ENCODE measurements at regions not wholly inside any gene's neighbourhood (a gene's known extent, or its start where the extent isn't known, plus 50 kb on each side); places are given as distances from the start of the nearest gene placed in this dataset.

DNA sequence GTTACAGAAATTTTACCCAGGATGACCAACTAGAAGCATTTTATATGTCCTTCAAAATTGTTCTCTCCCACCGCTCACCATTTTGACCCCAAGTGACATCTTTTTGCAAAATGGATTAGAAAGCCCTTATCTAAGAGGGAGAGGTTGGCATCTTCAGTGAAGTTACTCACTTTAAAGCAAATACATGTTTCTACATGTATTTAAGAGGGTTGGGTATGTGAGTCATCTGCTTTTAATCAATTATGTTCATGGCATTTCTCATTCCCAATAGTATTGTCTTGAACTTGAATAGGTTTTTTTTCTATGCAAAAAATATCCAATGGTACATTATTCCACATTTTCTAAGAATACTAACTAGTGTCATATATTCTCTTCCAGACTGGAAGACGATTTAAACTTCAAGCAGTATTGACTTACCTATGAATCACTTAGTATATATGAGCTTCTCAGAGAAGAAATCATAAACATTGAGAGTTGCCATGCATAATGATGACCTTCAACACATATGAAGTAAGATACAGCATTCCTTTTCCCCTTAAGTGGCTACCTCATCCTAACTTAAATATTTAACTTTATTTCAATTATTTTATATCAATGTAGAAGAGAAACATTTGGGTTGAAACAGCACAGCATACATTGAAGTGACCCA lies 132.8 kb downstream of the POLR1F start:
- TF ChIP-seq EP300 (IDR thresholded peaks at IDR 0.05) (no peak), POLR2AphosphoS5 (IDR thresholded peaks at IDR 0.05) (no peak), POLR2A (IDR thresholded peaks at IDR 0.05) (no peak)
- TF ChIP-seq, protein P1, sequence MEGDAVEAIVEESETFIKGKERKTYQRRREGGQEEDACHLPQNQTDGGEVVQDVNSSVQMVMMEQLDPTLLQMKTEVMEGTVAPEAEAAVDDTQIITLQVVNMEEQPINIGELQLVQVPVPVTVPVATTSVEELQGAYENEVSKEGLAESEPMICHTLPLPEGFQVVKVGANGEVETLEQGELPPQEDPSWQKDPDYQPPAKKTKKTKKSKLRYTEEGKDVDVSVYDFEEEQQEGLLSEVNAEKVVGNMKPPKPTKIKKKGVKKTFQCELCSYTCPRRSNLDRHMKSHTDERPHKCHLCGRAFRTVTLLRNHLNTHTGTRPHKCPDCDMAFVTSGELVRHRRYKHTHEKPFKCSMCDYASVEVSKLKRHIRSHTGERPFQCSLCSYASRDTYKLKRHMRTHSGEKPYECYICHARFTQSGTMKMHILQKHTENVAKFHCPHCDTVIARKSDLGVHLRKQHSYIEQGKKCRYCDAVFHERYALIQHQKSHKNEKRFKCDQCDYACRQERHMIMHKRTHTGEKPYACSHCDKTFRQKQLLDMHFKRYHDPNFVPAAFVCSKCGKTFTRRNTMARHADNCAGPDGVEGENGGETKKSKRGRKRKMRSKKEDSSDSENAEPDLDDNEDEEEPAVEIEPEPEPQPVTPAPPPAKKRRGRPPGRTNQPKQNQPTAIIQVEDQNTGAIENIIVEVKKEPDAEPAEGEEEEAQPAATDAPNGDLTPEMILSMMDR (IDR thresholded peaks at IDR 0.05): no peak
- no peak for DNase-seq
- no peak for ATAC-seq (ENCODE audit: low FRiP score in 2 of 2)
- Histone ChIP-seq H3K9me3 (no peaks in the 10 kb centered on the region), H3K4me1 (no peaks in the 10 kb centered on the region), H3K27ac (no peak overlapping the region), H3K4me3 (no peak overlapping the region), H3K36me3 (no peaks in the 10 kb centered on the region), H3K27me3 (no peaks in the 10 kb centered on the region)
- 69 to 72% methylated on average over 2 of the region's 2 CpGs for WGBS, 2 donors

DNA sequence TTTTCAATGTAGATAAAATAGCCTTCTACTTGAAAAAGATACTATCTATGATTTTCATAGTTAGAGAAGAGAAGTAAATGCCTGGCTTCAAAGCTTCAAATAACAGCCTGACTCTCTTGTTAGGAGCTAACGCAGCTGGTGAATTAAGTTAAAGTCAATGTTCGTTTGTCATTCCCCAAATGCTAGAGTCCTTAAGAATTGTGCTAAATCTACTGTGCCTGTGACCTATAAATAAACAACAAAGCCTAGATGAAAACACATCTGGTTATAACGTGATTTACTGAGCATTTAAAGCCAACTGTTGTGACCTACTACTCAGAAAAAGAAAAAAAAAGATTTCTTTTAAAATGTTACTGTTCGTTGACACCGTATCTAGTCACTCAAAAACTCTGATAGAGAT lies 134.7 kb downstream of the POLR1F start:
- H3K4me3 ChIP-seq: no peak overlapping the region

DNA sequence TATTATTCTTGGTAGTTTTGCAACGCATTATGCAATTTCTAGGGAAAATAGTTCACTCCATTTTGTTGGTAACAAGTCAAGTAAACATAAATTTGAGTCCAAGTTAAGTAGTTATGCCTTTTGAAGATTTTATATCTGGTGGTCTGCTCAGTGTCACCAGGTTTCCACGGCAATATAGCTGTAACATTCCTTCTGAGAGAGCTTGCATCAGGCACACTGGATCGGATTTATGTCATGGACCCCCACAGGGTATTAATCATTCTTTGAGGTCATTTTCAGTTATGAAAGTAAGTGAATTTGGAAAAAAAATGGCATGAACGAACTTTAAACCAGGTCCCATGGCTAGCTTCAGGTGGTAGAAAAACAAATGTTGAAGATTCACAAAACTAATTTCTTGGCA lies 136.3 kb downstream of the POLR1F start:
- Histone ChIP-seq H3K9me3 (no peaks in the 10 kb centered on the region), H3K36me3 (no peaks in the 10 kb centered on the region), H3K4me1 (no peaks in the 10 kb centered on the region), H3K27me3 (no peaks in the 10 kb centered on the region), H3K4me3 (no peak overlapping the region), H3K27ac (no peak overlapping the region)
- DNase-seq (no peak), ATAC-seq (ENCODE audit: low FRiP score in 2 of 2) (no peak)
- 62 to 66% methylated on average over 4 of the region's 4 CpGs for WGBS, 2 donors
- TF ChIP-seq, protein P1 (IDR thresholded peaks at IDR 0.05): no peak
- TF ChIP-seq POLR2A (IDR thresholded peaks at IDR 0.05): no peak
- TF ChIP-seq EP300 (IDR thresholded peaks at IDR 0.05): no peak
- no peak for TF ChIP-seq POLR2AphosphoS5 (IDR thresholded peaks at IDR 0.05)

More for the DNA sequence above, 134.7 kb downstream of the POLR1F start:
- no peaks in the 10 kb centered on the region for H3K4me1 ChIP-seq
- H3K27me3 ChIP-seq: no peaks in the 10 kb centered on the region
- no peak for DNase-seq
- H3K27ac ChIP-seq: no peak overlapping the region
- WGBS, 2 donors: 66 to 70% methylated on average over 5 of the region's 5 CpGs
- H3K36me3 ChIP-seq: no peaks in the 10 kb centered on the region
- no peaks in the 10 kb centered on the region for H3K9me3 ChIP-seq
- TF ChIP-seq POLR2AphosphoS5 (IDR thresholded peaks at IDR 0.05) (no peak), EP300 (IDR thresholded peaks at IDR 0.05) (no peak), POLR2A (IDR thresholded peaks at IDR 0.05) (no peak)
- TF ChIP-seq, protein P1 (IDR thresholded peaks at IDR 0.05): no peak
- ATAC-seq (ENCODE audit: low FRiP score in 2 of 2): no peak

- H3K36me3 ChIP-seq: no peaks in the 10 kb centered on the region
- TF ChIP-seq, protein P1 (IDR thresholded peaks at IDR 0.05): no peak
- TF ChIP-seq EP300 (IDR thresholded peaks at IDR 0.05) (no peak), POLR2AphosphoS5 (IDR thresholded peaks at IDR 0.05) (no peak), POLR2A (IDR thresholded peaks at IDR 0.05) (no peak)
- WGBS, 2 donors: 91 to 94% methylated on average over 4 of the region's 4 CpGs
- DNase-seq: no peak
- H3K27ac ChIP-seq: no peak overlapping the region
- no peak overlapping the region for H3K4me3 ChIP-seq
- H3K9me3 ChIP-seq: no peaks in the 10 kb centered on the region
- no peak for ATAC-seq (ENCODE audit: low FRiP score in 2 of 2)
- H3K27me3 ChIP-seq: no peaks in the 10 kb centered on the region
- no peaks in the 10 kb centered on the region for H3K4me1 ChIP-seq
These were observed 141.8 kb downstream of the POLR1F start for GRCh38 chr7:19567011-19567410.

DNA sequence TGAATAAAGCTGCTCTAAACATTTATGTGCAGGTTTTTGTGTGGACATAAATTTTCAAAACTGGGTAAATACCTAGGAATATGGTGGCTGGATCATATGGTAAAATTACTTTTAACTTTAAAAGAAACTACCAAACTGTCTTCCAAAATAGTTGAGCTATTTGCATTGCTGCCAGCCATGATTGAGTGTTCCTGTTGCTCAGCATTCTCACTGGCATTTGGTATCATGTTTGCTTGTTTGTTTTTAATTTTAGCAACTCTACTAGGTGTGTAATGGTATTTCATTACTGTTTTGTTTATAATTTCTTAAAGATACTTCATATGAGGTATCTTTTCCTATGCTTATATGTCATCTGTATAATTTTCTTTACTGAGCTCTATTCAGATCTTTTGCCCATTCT lies 143.2 kb downstream of the POLR1F start:
- ATAC-seq (ENCODE audit: low FRiP score in 2 of 2): no peak

More for the DNA sequence above, 143.2 kb downstream of the POLR1F start:
- Histone ChIP-seq H3K27ac (no peak overlapping the region), H3K4me1 (no peaks in the 10 kb centered on the region), H3K9me3 (no peaks in the 10 kb centered on the region), H3K4me3 (no peak overlapping the region), H3K36me3 (no peaks in the 10 kb centered on the region), H3K27me3 (no peaks in the 10 kb centered on the region)
- TF ChIP-seq POLR2AphosphoS5 (IDR thresholded peaks at IDR 0.05) (no peak), EP300 (IDR thresholded peaks at IDR 0.05) (no peak), POLR2A (IDR thresholded peaks at IDR 0.05) (no peak)
- TF ChIP-seq, protein P1 (IDR thresholded peaks at IDR 0.05): no peak
- DNase-seq: no peak
